K562 (cell line): ENCODE measurements at regions not wholly inside any gene's neighbourhood (a gene's known extent, or its start where the extent isn't known, plus 50 kb on each side); places are given as distances from the start of the nearest gene placed in this dataset.

Source experiments
- ATAC-seq: fragments of 200-7000 bp; cut with Tn5 transposase; 3 replicates; pipeline ENCODE4 v1.9.1; 2020; ENCODE audit warnings: moderate library complexity
- BruUV-seq: library from RNA; stranded (reverse); fragments of 400-500 nt; replicated peaks from 2 replicates; lab custom pipeline; 2021; lab: Mats Ljungman, UMichigan
- CTCF ChIA-PET: fragments of 300-600 bp; formaldehyde crosslinking; extraction: SDS; loops from one replicate; lab custom pipeline; 2021; ENCODE audit warnings: low intra/inter-chr PET ratio; lab: Yijun Ruan, JAX
- POLR2A ChIA-PET: fragments of 300-600, 350-650 bp; sonication (Branson Sonifier 250); formaldehyde crosslinking; extraction: SDS; loops from one replicate; lab custom pipeline; 2021; ENCODE audit warnings: antibody characterized with exemption, inconsistent platforms; lab: Yijun Ruan, JAX
- DNase-seq, 4 experiments: peaks; one replicate each; pipeline versions ENCODE4 v3.0.0 to v3.0.0-alpha.2; 2011 to 2018; ENCODE audit warnings: low spot score in 3 of 4, mixed read lengths in 3 of 4; ENCODE audit errors: extremely low read depth in 1 of 4
- FAIRE-seq: peaks from 2 replicates; lab custom pipeline; 2011; peaks lifted over from hg19 to GRCh38; lab: Jason Lieb, UNC
- H2AFZ ChIP-seq: 2 replicates; pipeline ENCODE4 v1.6.0; 2011; ENCODE audit warnings: low read depth, low read length, control low read depth, inconsistent platforms
- H3K27ac ChIP-seq: fragments of 200-600 bp; 3 replicates; pipeline ENCODE4 v1.8.0; 2011; ENCODE audit warnings: low read depth, mild to moderate bottlenecking, control low read depth, inconsistent platforms, low read length, moderate library complexity, mixed read lengths; ENCODE audit errors: extremely low read depth
- H3K27me3 ChIP-seq, 2 experiments: fragments of 300-600 bp in 1 of 2; 2 replicates in 1 of 2; 3 replicates in 1 of 2; pipeline versions ENCODE4 v1.6.0 to v1.8.0; 2011; ENCODE audit warnings: inconsistent platforms in 2 of 2, low read length in 2 of 2, mild to moderate bottlenecking in 1 of 2, mixed read lengths in 1 of 2, moderate library complexity in 1 of 2; ENCODE audit not compliant: control insufficient read depth in 2 of 2, insufficient read depth in 2 of 2
- H3K36me3 ChIP-seq: fragments of 300-600 bp; 3 replicates; pipeline ENCODE4 v1.8.0; 2011; ENCODE audit warnings: mild to moderate bottlenecking, low read length, inconsistent platforms; ENCODE audit not compliant: control insufficient read depth, insufficient read depth
- H3K4me1 ChIP-seq, 2 experiments: fragments of 200-600 bp in 1 of 2; replicated peaks in 1 of 2; 2 replicates in 1 of 2; 3 replicates in 1 of 2; pipeline versions ENCODE4 v1.5.1 to v1.8.0; 2011; ENCODE audit warnings: inconsistent platforms in 2 of 2, low read length in 2 of 2, mild to moderate bottlenecking in 1 of 2, mixed read lengths in 1 of 2, moderate library complexity in 1 of 2; ENCODE audit not compliant: control insufficient read depth in 2 of 2, insufficient read depth in 2 of 2
- H3K4me2 ChIP-seq: 2 replicates; pipeline ENCODE4 v1.6.1; 2011; ENCODE audit warnings: low read length, control low read depth, inconsistent platforms, mixed read lengths; ENCODE audit not compliant: insufficient read depth
- H3K4me3 ChIP-seq: fragments of 200-600 bp; sonication (generic), shearing (Covaris generic); 2 replicates; pipeline ENCODE4 v1.5.1; 2016; ENCODE audit warnings: control low read depth, inconsistent platforms
- H3K79me2 ChIP-seq: fragments of 200-600 bp; 3 replicates; pipeline ENCODE4 v1.8.0; 2011; ENCODE audit warnings: low read length, inconsistent platforms; ENCODE audit not compliant: control insufficient read depth, insufficient read depth
- H3K9ac ChIP-seq, 2 experiments: 2 replicates each; pipeline versions ENCODE4 v1.6.0 to v1.6.1; 2011; ENCODE audit warnings: low read depth in 2 of 2, low read length in 2 of 2, control low read depth in 1 of 2, inconsistent platforms in 1 of 2, mild to moderate bottlenecking in 1 of 2, mixed read lengths in 1 of 2; ENCODE audit not compliant: insufficient read depth in 1 of 2
- H3K9me1 ChIP-seq: one replicate; pipeline ENCODE4 v1.6.0; 2011; ENCODE audit warnings: inconsistent platforms, mild to moderate bottlenecking, low read length, moderate library complexity; ENCODE audit not compliant: control insufficient read depth, insufficient read depth
- H3K9me3 ChIP-seq: replicated peaks from 2 replicates; pipeline ENCODE4 v1.5.1; 2011; ENCODE audit warnings: low read depth, low read length, inconsistent platforms; ENCODE audit not compliant: control insufficient read depth, insufficient read depth
- H4K20me1 ChIP-seq: replicated peaks from 2 replicates; pipeline ENCODE4 v1.6.1; 2011; ENCODE audit warnings: low read length, inconsistent platforms, mixed read lengths; ENCODE audit not compliant: control insufficient read depth, insufficient read depth
- ARNT ChIP-seq, 2 experiments: fragments of 450-650 bp; IDR thresholded peaks; 2 replicates each; pipeline ENCODE4 v1.6.1; 2016; ENCODE audit warnings: mild to moderate bottlenecking in 1 of 2
- ELF2 ChIP-seq: fragments of 250-450 bp; sonication (Bioruptor Pico); IDR thresholded peaks from 2 replicates; pipeline ENCODE4 v1.5.0; 2021; ENCODE audit warnings: mild to moderate bottlenecking
- GTF2E2 ChIP-seq: fragments of 200-800 bp; sonication (Bioruptor generic); IDR thresholded peaks from 2 replicates; pipeline ENCODE4 v1.6.1; 2016; ENCODE audit warnings: missing genetic modification characterization, missing compliant biosample characterization
- IRF2 ChIP-seq: sonication (generic); formaldehyde crosslinking; IDR thresholded peaks from 2 replicates; pipeline ENCODE4 v1.8.1; 2022; ENCODE audit warnings: mild to moderate bottlenecking, missing genetic modification reagents
- NR2C1 ChIP-seq, 2 experiments: fragments of 450-650 bp; IDR thresholded peaks; 2 replicates each; pipeline ENCODE4 v1.6.1; 2017; ENCODE audit warnings: mild to moderate bottlenecking in 2 of 2, antibody characterized with exemption in 1 of 2, inconsistent platforms in 1 of 2, missing compliant biosample characterization in 1 of 2, missing genetic modification characterization in 1 of 2
- RBM22 ChIP-seq: fragments of 200-400 bp; formaldehyde crosslinking; IDR thresholded peaks from 2 replicates; pipeline ENCODE4 v1.6.1; 2018; ENCODE audit warnings: low read length, low read depth; ENCODE audit not compliant: poor library complexity, severe bottlenecking
- TAF9B ChIP-seq: fragments of 450-650 bp; IDR thresholded peaks from 2 replicates; pipeline ENCODE4 v1.6.1; 2018; ENCODE audit warnings: mild to moderate bottlenecking; ENCODE audit not compliant: partially characterized antibody
- ZFP30 ChIP-seq: fragments of 250-450 bp; sonication (Bioruptor Pico); IDR thresholded peaks from 2 replicates; pipeline ENCODE4 v1.8.0; 2022; ENCODE audit warnings: moderate library complexity, mild to moderate bottlenecking, inconsistent platforms, borderline replicate concordance
- ZNF134 ChIP-seq: fragments of 250-450 bp; sonication (Bioruptor Pico); conservative IDR thresholded peaks from 2 replicates; pipeline ENCODE4 v1.4.0; 2020
- WGBS: fragments of 100-300 bp; shearing (Covaris generic); methylation state at CpG from one replicate; pipeline ENCODE4 v1.1.6; 2016; ENCODE audit warnings: low coverage, mixed read lengths; ENCODE audit not compliant: insufficient coverage; ENCODE audit errors: missing lambda C conversion rate; 5-methylcytosine and 5-hydroxymethylcytosine counted together
- in situ Hi-C: fragments of 300-500 bp; cut with MboI; formaldehyde crosslinking; loops from 4 replicates; pipeline ENCODE4 v1.15.0; 2018; ENCODE audit warnings: inconsistent platforms, mixed read lengths
- intact Hi-C: fragments of 100-400 bp; cut with micrococcal nuclease; formaldehyde crosslinking; loops from 2 replicates; pipeline ENCODE4 v1.14.2; 2022
- TF ChIP-seq, protein P1 (sequence below): fragments of 450-650 bp; formaldehyde crosslinking; IDR thresholded peaks from 2 replicates; pipeline ENCODE4 v1.4.0; 2020; ENCODE audit warnings: mild to moderate bottlenecking, moderate library complexity
- TF ChIP-seq, protein P2 (sequence below): fragments of 450-650 bp; IDR thresholded peaks from 2 replicates; pipeline ENCODE4 v1.6.1; 2016; ENCODE audit warnings: missing biosample characterization, missing genetic modification characterization
- TF ChIP-seq, protein P3 (sequence below): sonication (generic); formaldehyde crosslinking; IDR thresholded peaks from 2 replicates; pipeline ENCODE4 v1.9.0; 2022; ENCODE audit warnings: mild to moderate bottlenecking, missing genetic modification reagents
- TF ChIP-seq, protein P4 (sequence below): IDR thresholded peaks from 2 replicates; pipeline ENCODE4 v1.6.1; 2016; ENCODE audit warnings: missing genetic modification characterization, missing compliant biosample characterization

DNA sequence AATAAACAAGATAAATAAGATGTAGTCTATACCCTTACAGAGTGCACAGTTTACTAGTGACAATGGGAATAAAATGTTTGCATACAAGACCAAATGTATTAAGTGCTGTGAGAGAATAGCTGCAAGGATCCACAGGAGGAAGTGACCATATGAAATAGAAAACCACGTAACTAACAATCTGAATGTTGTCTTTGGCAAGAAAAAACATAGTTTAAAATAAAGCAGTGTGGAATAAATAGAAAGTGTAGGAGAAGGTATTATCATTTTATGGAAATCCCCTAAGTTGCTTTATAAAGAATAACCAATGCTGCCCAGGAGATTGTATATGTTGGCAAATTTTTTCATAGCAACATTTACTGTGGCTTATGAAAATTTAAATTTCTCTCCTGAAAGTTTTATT is 116.1 kb downstream of the PCDH7 start:
- ChIA-PET POLR2A (no interaction called here), CTCF (no interaction called here)
- no peak overlapping the region for H3K4me2 ChIP-seq
- H3K4me1 ChIP-seq = no peaks in the 10 kb centered on the region
- no peak overlapping the region for H2AFZ ChIP-seq
- ATAC-seq (no peak), FAIRE-seq (no peak), DNase-seq (no peak)
- TF ChIP-seq IRF2 = no peak
- TF ChIP-seq, protein P1, sequence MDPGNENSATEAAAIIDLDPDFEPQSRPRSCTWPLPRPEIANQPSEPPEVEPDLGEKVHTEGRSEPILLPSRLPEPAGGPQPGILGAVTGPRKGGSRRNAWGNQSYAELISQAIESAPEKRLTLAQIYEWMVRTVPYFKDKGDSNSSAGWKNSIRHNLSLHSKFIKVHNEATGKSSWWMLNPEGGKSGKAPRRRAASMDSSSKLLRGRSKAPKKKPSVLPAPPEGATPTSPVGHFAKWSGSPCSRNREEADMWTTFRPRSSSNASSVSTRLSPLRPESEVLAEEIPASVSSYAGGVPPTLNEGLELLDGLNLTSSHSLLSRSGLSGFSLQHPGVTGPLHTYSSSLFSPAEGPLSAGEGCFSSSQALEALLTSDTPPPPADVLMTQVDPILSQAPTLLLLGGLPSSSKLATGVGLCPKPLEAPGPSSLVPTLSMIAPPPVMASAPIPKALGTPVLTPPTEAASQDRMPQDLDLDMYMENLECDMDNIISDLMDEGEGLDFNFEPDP = no peak
- TF ChIP-seq, protein P2, sequence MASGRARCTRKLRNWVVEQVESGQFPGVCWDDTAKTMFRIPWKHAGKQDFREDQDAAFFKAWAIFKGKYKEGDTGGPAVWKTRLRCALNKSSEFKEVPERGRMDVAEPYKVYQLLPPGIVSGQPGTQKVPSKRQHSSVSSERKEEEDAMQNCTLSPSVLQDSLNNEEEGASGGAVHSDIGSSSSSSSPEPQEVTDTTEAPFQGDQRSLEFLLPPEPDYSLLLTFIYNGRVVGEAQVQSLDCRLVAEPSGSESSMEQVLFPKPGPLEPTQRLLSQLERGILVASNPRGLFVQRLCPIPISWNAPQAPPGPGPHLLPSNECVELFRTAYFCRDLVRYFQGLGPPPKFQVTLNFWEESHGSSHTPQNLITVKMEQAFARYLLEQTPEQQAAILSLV (tag) = no peak
- TF ChIP-seq RBM22 = no peak
- TF ChIP-seq ZFP30 (CRISPR knock-in tag) = no peak
- TF ChIP-seq ELF2 (CRISPR knock-in tag) = no peak
- TF ChIP-seq GTF2E2 (tag) = no peak
- TF ChIP-seq, protein P3, sequence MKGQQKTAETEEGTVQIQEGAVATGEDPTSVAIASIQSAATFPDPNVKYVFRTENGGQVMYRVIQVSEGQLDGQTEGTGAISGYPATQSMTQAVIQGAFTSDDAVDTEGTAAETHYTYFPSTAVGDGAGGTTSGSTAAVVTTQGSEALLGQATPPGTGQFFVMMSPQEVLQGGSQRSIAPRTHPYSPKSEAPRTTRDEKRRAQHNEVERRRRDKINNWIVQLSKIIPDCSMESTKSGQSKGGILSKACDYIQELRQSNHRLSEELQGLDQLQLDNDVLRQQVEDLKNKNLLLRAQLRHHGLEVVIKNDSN (CRISPR knock-in tag) = no peak
- TF ChIP-seq ARNT (IDR thresholded peaks at IDR 0.05) = no peak
- no peak for TF ChIP-seq NR2C1 (IDR thresholded peaks at IDR 0.05)
- TF ChIP-seq NR2C1 (tag; IDR thresholded peaks at IDR 0.05) = no peak
- TF ChIP-seq, protein P4, sequence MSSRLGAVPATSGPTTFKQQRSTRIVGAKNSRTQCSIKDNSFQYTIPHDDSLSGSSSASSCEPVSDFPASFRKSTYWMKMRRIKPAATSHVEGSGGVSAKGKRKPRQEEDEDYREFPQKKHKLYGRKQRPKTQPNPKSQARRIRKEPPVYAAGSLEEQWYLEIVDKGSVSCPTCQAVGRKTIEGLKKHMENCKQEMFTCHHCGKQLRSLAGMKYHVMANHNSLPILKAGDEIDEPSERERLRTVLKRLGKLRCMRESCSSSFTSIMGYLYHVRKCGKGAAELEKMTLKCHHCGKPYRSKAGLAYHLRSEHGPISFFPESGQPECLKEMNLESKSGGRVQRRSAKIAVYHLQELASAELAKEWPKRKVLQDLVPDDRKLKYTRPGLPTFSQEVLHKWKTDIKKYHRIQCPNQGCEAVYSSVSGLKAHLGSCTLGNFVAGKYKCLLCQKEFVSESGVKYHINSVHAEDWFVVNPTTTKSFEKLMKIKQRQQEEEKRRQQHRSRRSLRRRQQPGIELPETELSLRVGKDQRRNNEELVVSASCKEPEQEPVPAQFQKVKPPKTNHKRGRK = no peak
- no peak for TF ChIP-seq TAF9B
- TF ChIP-seq ZNF134 = no peak
- no peaks in the 10 kb centered on the region for H3K36me3 ChIP-seq
- H3K79me2 ChIP-seq = no peaks in the 10 kb centered on the region
- H3K9me3 ChIP-seq = no peaks in the 10 kb centered on the region
- H3K27ac ChIP-seq = no peak overlapping the region
- BruUV-seq = no TSS peak
- no peaks in the 10 kb centered on the region for H3K27me3 ChIP-seq
- no peaks in the 10 kb centered on the region for H4K20me1 ChIP-seq
- in situ Hi-C loops = no loop called here
- no peak overlapping the region for H3K9ac ChIP-seq
- WGBS = 0% methylated on average over 1 of the region's 1 CpG
- intact Hi-C loops = no loop called here
- no peaks in the 10 kb centered on the region for H3K9me1 ChIP-seq
- no peak overlapping the region for H3K4me3 ChIP-seq
